HL-60 (cell line): ENCODE measurements at regions not wholly inside any gene's neighbourhood (a gene's known extent, or its start where the extent isn't known, plus 50 kb on each side); places are given as distances from the start of the nearest gene placed in this dataset.

Experiments used
- CTCF ChIP-seq: IDR thresholded peaks from one replicate; pipeline ENCODE4 v1.5.1; 2011; ENCODE audit warnings: low read length, control low read depth, inconsistent platforms; ENCODE audit not compliant: insufficient read depth
- REST ChIP-seq: IDR thresholded peaks from 2 replicates; pipeline ENCODE4 v1.6.1; 2012; ENCODE audit warnings: low read depth; ENCODE audit not compliant: insufficient replicate concordance

- TF ChIP-seq CTCF: no peak
- no peak for TF ChIP-seq REST
Observed at GRCh38 chr6:115016593-115016992, 673.8 kb upstream of the HS3ST5 start.
